Activated CD8-positive, alpha-beta T cell treated with anti-CD3 and anti-CD28 coated beads for 36 hours (primary cell): ENCODE measurements at regions not wholly inside any gene's neighbourhood (a gene's known extent, or its start where the extent isn't known, plus 50 kb on each side); places are given as distances from the start of the nearest gene placed in this dataset.

Experiments used
- ATAC-seq: fragments of 200-7000 bp; cut with Tn5 transposase; one replicate; pipeline ENCODE4 v1.10.0; 2021; ENCODE audit warnings: mild to moderate bottlenecking, moderate library complexity
- CTCF ChIA-PET: fragments of 350-600 bp; sonication (Branson Sonifier 250); formaldehyde crosslinking; loops from one replicate; lab custom pipeline; 2021; ENCODE audit warnings: antibody characterized with exemption; lab: Charles Lee
- POLR2A ChIA-PET: fragments of 350-600 bp; sonication (Branson Sonifier 250); formaldehyde crosslinking; loops from one replicate; lab custom pipeline; 2021; ENCODE audit warnings: antibody characterized with exemption; lab: Charles Lee
- DNase-seq: peaks from one replicate; pipeline ENCODE4 v3.0.0-alpha.2; 2020
- H3K27ac Mint-ChIP-seq: one replicate; pipeline ENCODE4 v1.8.0; 2021; ENCODE audit warnings: mild to moderate bottlenecking, mixed read lengths
- H3K27me3 Mint-ChIP-seq: one replicate; pipeline ENCODE4 v1.8.0; 2021; ENCODE audit warnings: mixed read lengths
- H3K36me3 Mint-ChIP-seq: one replicate; pipeline ENCODE4 v1.8.0; 2021; ENCODE audit warnings: low read depth, mixed read lengths
- H3K4me1 Mint-ChIP-seq: one replicate; pipeline ENCODE4 v1.8.0; 2021; ENCODE audit warnings: low read depth, mixed read lengths
- H3K4me3 Mint-ChIP-seq: one replicate; pipeline ENCODE4 v1.8.0; 2021; ENCODE audit warnings: mild to moderate bottlenecking, moderate library complexity, mixed read lengths
- H3K9me3 Mint-ChIP-seq: one replicate; pipeline ENCODE4 v1.8.0; 2021; ENCODE audit warnings: mixed read lengths
- intact Hi-C: fragments of 100-400 bp; cut with micrococcal nuclease; formaldehyde crosslinking; loops from one replicate; pipeline ENCODE4 v1.10.0; 2022
- TF ChIP-seq, protein P1 (sequence below): fragments of 200-600 bp; IDR thresholded peaks from one replicate; pipeline ENCODE4 v1.8.0; 2022; ENCODE audit warnings: antibody characterized with exemption, mild to moderate bottlenecking

DNA sequence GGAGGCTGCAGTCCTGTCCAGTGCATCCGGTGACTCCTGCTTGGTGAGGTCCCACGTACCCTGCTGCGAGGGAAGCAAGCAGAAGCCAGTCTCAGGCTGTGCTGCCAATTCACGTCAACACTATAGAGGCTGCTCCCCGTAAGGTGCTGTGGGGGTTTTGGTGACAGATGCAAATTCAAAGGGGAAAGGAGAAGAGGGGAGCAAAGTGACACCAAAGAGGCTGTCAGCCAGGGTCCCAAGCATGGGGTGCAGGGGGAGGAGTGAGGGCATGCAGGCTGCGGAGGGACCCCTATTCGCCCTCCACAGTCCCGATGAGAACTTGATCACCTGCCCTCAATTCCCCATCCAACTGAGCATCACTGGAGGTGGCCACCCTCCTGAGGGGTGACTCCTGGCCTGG, 179.4 kb upstream of the HS6ST1 start:
- CTCF ChIA-PET, result no interaction called here
- Mint-ChIP-seq H3K27me3 (no peaks in the 10 kb centered on the region), H3K36me3 (no peaks in the 10 kb centered on the region), H3K4me1 (no peaks in the 10 kb centered on the region), H3K9me3 (peaks cover 1% of the 10 kb centered on the region), H3K27ac (no peak overlapping the region), H3K4me3 (no peak overlapping the region)
- POLR2A ChIA-PET, result no interaction called here
- TF ChIP-seq, protein P1, sequence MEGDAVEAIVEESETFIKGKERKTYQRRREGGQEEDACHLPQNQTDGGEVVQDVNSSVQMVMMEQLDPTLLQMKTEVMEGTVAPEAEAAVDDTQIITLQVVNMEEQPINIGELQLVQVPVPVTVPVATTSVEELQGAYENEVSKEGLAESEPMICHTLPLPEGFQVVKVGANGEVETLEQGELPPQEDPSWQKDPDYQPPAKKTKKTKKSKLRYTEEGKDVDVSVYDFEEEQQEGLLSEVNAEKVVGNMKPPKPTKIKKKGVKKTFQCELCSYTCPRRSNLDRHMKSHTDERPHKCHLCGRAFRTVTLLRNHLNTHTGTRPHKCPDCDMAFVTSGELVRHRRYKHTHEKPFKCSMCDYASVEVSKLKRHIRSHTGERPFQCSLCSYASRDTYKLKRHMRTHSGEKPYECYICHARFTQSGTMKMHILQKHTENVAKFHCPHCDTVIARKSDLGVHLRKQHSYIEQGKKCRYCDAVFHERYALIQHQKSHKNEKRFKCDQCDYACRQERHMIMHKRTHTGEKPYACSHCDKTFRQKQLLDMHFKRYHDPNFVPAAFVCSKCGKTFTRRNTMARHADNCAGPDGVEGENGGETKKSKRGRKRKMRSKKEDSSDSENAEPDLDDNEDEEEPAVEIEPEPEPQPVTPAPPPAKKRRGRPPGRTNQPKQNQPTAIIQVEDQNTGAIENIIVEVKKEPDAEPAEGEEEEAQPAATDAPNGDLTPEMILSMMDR, result no peak
- intact Hi-C loops, result no loop called here
- DNase-seq, result no peak
- ATAC-seq, result no peak

GRCh38 chr2:128498589-128498988, 179.9 kb upstream of the HS6ST1 start:
- Mint-ChIP-seq H3K27me3 (no peaks in the 10 kb centered on the region), H3K4me1 (no peaks in the 10 kb centered on the region), H3K4me3 (no peak overlapping the region), H3K36me3 (no peaks in the 10 kb centered on the region), H3K9me3 (peaks cover 1% of the 10 kb centered on the region), H3K27ac (no peak overlapping the region)
- intact Hi-C loops, result no loop called here
- ChIA-PET POLR2A (no interaction called here), CTCF (no interaction called here)
- no peak for DNase-seq
- TF ChIP-seq, protein P1, result no peak
- no peak for ATAC-seq

- POLR2A ChIA-PET, result no interaction called here
- TF ChIP-seq, protein P1, result no peak
- CTCF ChIA-PET, result no interaction called here
- H3K9me3 Mint-ChIP-seq, result no peaks in the 10 kb centered on the region
- no peaks in the 10 kb centered on the region for H3K27me3 Mint-ChIP-seq
- no peaks in the 10 kb centered on the region for H3K4me1 Mint-ChIP-seq
- H3K36me3 Mint-ChIP-seq, result no peaks in the 10 kb centered on the region
- H3K4me3 Mint-ChIP-seq, result no peak overlapping the region
- no peak for DNase-seq
- no peak overlapping the region for H3K27ac Mint-ChIP-seq
- ATAC-seq, result no peak
- intact Hi-C loops, result no loop called here
Observed at GRCh38 chr2:128499367-128500137, 180.9 kb upstream of the HS6ST1 start.

DNA sequence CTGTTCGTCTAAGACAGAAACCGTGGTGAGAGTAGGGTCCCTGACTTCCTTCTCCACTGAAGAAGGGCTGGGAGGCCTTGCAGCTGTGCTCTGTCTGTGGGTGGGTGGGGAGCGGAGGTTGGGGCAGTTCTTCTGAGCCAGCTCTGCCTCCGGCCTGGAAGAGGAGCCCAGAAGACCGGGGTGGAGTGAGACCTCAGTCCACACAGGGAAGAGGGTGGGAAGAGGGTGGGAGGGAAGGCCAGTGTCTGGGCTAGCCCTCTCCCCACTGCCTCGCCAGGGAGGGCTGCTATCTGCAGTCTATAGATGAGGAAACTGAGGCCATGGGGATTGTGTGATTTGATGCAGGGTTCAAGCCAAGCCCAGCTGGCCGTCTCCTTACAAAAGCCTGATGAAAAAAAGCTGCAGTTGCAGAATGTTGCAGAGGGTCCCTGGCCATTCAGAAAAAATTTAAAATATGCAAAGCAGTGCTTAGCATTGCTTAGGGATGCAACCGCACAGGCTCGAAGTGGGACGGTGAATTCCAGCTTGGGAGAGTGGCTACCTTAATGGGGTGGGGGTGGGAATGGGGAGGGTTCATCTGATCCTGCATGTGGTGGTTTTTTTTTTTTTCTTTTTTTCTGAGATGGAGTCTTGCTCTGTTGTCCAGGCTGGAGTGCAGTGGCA, 181.6 kb upstream of the HS6ST1 start:
- POLR2A ChIA-PET, result no interaction called here
- ATAC-seq (no peak), DNase-seq (no peak)
- CTCF ChIA-PET, result no interaction called here
- Mint-ChIP-seq H3K4me3 (no peak overlapping the region), H3K27me3 (no peaks in the 10 kb centered on the region), H3K27ac (no peak overlapping the region), H3K4me1 (no peaks in the 10 kb centered on the region), H3K36me3 (no peaks in the 10 kb centered on the region), H3K9me3 (no peaks in the 10 kb centered on the region)
- TF ChIP-seq, protein P1, result no peak
- intact Hi-C loops, result no loop called here

- ChIA-PET POLR2A (interaction anchor here (0.5 kb wide), 1 partner anchor 170 kb away, joined by 3 read pairs; no protein-coding TSS in a partner anchor), CTCF (no interaction called here)
- Mint-ChIP-seq H3K4me1 (no peaks in the 10 kb centered on the region), H3K27me3 (no peaks in the 10 kb centered on the region), H3K36me3 (no peaks in the 10 kb centered on the region), H3K4me3 (no peak overlapping the region), H3K27ac (no peak overlapping the region), H3K9me3 (no peaks in the 10 kb centered on the region)
- TF ChIP-seq, protein P1, result no peak
- intact Hi-C loops, result no loop called here
- DNase-seq (no peak), ATAC-seq (no peak)
Observed at GRCh38 chr2:128501006-128501690, 182.5 kb upstream of the HS6ST1 start.
